ENCODE measurements at regions not wholly inside any gene's neighbourhood (a gene's known extent, or its start where the extent isn't known, plus 50 kb on each side); places are given as distances from the start of the nearest gene placed in this dataset.
"Not testable (repeated sequence)": the region's sequence is repeated elsewhere in the genome, so short reads cannot be mapped to it uniquely, and the experiment has no call there.

DNA sequence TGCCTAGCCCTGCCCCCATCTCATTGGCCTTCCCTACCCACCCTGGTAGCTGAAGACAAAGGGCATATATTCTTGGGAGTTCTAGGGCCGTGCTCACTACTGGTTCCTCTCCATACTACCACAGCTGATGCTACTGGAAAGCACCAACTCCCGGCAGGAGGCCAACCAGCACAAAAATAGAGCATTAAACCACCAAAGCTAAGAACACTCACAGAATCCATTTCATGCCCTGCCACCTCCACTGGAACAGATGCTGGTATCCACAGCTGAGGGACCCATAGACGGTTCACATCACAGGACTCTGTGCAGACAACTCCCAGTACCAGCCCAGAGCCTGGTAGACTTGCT is 170.4 kb downstream of the SEC23A start:
- not testable (repeated sequence) for TF ChIP-seq POLR2AphosphoS5 (IDR thresholded peaks at IDR 0.05; ENCODE audit: low read depth, low read length); TAF1 (IDR thresholded peaks at IDR 0.05; ENCODE audit: low read depth, low read length); POU2F2 (IDR thresholded peaks at IDR 0.05; ENCODE audit: low read depth, low read length); POLR2A (IDR thresholded peaks at IDR 0.05; ENCODE audit: low read depth, low read length); PAX5 (IDR thresholded peaks at IDR 0.05; ENCODE audit: insufficient read depth, low read length, severe bottlenecking)

Data from GM12891 (cell line).